K562 (cell line): ENCODE measurements at regions not wholly inside any gene's neighbourhood (a gene's known extent, or its start where the extent isn't known, plus 50 kb on each side); places are given as distances from the start of the nearest gene placed in this dataset.
A peak's percentile ranks its signal among the peaks of the same experiment; 100 is the strongest.

Source experiments
- ATAC-seq: fragments of 200-7000 bp; cut with Tn5 transposase; 3 replicates; pipeline ENCODE4 v1.9.1; 2020; ENCODE audit warnings: moderate library complexity
- BruUV-seq: library from RNA; stranded (reverse); fragments of 400-500 nt; replicated peaks from 2 replicates; lab custom pipeline; 2021; lab: Mats Ljungman, UMichigan
- CTCF ChIA-PET: fragments of 300-600 bp; formaldehyde crosslinking; extraction: SDS; loops from one replicate; lab custom pipeline; 2021; ENCODE audit warnings: low intra/inter-chr PET ratio; lab: Yijun Ruan, JAX
- POLR2A ChIA-PET: fragments of 300-600, 350-650 bp; sonication (Branson Sonifier 250); formaldehyde crosslinking; extraction: SDS; loops from one replicate; lab custom pipeline; 2021; ENCODE audit warnings: antibody characterized with exemption, inconsistent platforms; lab: Yijun Ruan, JAX
- DNase-seq, 4 experiments: peaks; one replicate each; pipeline versions ENCODE4 v3.0.0 to v3.0.0-alpha.2; 2011 to 2018; ENCODE audit warnings: low spot score in 3 of 4, mixed read lengths in 3 of 4; ENCODE audit errors: extremely low read depth in 1 of 4
- FAIRE-seq: peaks from 2 replicates; lab custom pipeline; 2011; peaks lifted over from hg19 to GRCh38; lab: Jason Lieb, UNC
- H2AFZ ChIP-seq: 2 replicates; pipeline ENCODE4 v1.6.0; 2011; ENCODE audit warnings: low read depth, low read length, control low read depth, inconsistent platforms
- H3K27ac ChIP-seq: fragments of 200-600 bp; 3 replicates; pipeline ENCODE4 v1.8.0; 2011; ENCODE audit warnings: low read depth, mild to moderate bottlenecking, control low read depth, inconsistent platforms, low read length, moderate library complexity, mixed read lengths; ENCODE audit errors: extremely low read depth
- H3K27me3 ChIP-seq, 2 experiments: fragments of 300-600 bp in 1 of 2; 2 replicates in 1 of 2; 3 replicates in 1 of 2; pipeline versions ENCODE4 v1.6.0 to v1.8.0; 2011; ENCODE audit warnings: inconsistent platforms in 2 of 2, low read length in 2 of 2, mild to moderate bottlenecking in 1 of 2, mixed read lengths in 1 of 2, moderate library complexity in 1 of 2; ENCODE audit not compliant: control insufficient read depth in 2 of 2, insufficient read depth in 2 of 2
- H3K36me3 ChIP-seq: fragments of 300-600 bp; 3 replicates; pipeline ENCODE4 v1.8.0; 2011; ENCODE audit warnings: mild to moderate bottlenecking, low read length, inconsistent platforms; ENCODE audit not compliant: control insufficient read depth, insufficient read depth
- H3K4me1 ChIP-seq, 2 experiments: fragments of 200-600 bp in 1 of 2; replicated peaks in 1 of 2; 2 replicates in 1 of 2; 3 replicates in 1 of 2; pipeline versions ENCODE4 v1.5.1 to v1.8.0; 2011; ENCODE audit warnings: inconsistent platforms in 2 of 2, low read length in 2 of 2, mild to moderate bottlenecking in 1 of 2, mixed read lengths in 1 of 2, moderate library complexity in 1 of 2; ENCODE audit not compliant: control insufficient read depth in 2 of 2, insufficient read depth in 2 of 2
- H3K4me2 ChIP-seq: 2 replicates; pipeline ENCODE4 v1.6.1; 2011; ENCODE audit warnings: low read length, control low read depth, inconsistent platforms, mixed read lengths; ENCODE audit not compliant: insufficient read depth
- H3K4me3 ChIP-seq: fragments of 200-600 bp; sonication (generic), shearing (Covaris generic); 2 replicates; pipeline ENCODE4 v1.5.1; 2016; ENCODE audit warnings: control low read depth, inconsistent platforms
- H3K79me2 ChIP-seq: fragments of 200-600 bp; 3 replicates; pipeline ENCODE4 v1.8.0; 2011; ENCODE audit warnings: low read length, inconsistent platforms; ENCODE audit not compliant: control insufficient read depth, insufficient read depth
- H3K9ac ChIP-seq, 2 experiments: 2 replicates each; pipeline versions ENCODE4 v1.6.0 to v1.6.1; 2011; ENCODE audit warnings: low read depth in 2 of 2, low read length in 2 of 2, control low read depth in 1 of 2, inconsistent platforms in 1 of 2, mild to moderate bottlenecking in 1 of 2, mixed read lengths in 1 of 2; ENCODE audit not compliant: insufficient read depth in 1 of 2
- H3K9me1 ChIP-seq: one replicate; pipeline ENCODE4 v1.6.0; 2011; ENCODE audit warnings: inconsistent platforms, mild to moderate bottlenecking, low read length, moderate library complexity; ENCODE audit not compliant: control insufficient read depth, insufficient read depth
- H3K9me3 ChIP-seq: replicated peaks from 2 replicates; pipeline ENCODE4 v1.5.1; 2011; ENCODE audit warnings: low read depth, low read length, inconsistent platforms; ENCODE audit not compliant: control insufficient read depth, insufficient read depth
- H4K20me1 ChIP-seq: replicated peaks from 2 replicates; pipeline ENCODE4 v1.6.1; 2011; ENCODE audit warnings: low read length, inconsistent platforms, mixed read lengths; ENCODE audit not compliant: control insufficient read depth, insufficient read depth
- ILF3 ChIP-seq: fragments of 450-650 bp; IDR thresholded peaks from 2 replicates; pipeline ENCODE4 v1.6.1; 2018; ENCODE audit warnings: antibody characterized with exemption, mild to moderate bottlenecking, moderate library complexity, borderline replicate concordance
- KAT7 ChIP-seq: sonication (generic); formaldehyde crosslinking; IDR thresholded peaks from 2 replicates; pipeline ENCODE4 v1.8.0; 2022; ENCODE audit warnings: missing genetic modification reagents, mild to moderate bottlenecking, borderline replicate concordance
- KDM1A ChIP-seq, 2 experiments: fragments of 450-650 bp; IDR thresholded peaks; 2 replicates each; pipeline ENCODE4 v1.6.1; 2016; ENCODE audit warnings: mild to moderate bottlenecking in 2 of 2
- NFIX ChIP-seq: fragments of 250-450 bp; sonication (Bioruptor Pico); IDR thresholded peaks from 2 replicates; pipeline ENCODE4 v1.4.0; 2020; ENCODE audit warnings: low read depth, mild to moderate bottlenecking, moderate library complexity
- POLR2A ChIP-seq: fragments of 450-650 bp; conservative IDR thresholded peaks from 2 replicates; pipeline ENCODE4 v1.6.1; 2016
- RAD21 ChIP-seq, 2 experiments: fragments of 250-450 bp in 1 of 2; fragments of 450-650 bp in 1 of 2; sonication (Bioruptor Pico) in 1 of 2; formaldehyde crosslinking in 1 of 2; IDR thresholded peaks in 1 of 2; conservative IDR thresholded peaks in 1 of 2; 2 replicates each; pipeline versions ENCODE4 v1.4.0 to v1.8.0; 2020 to 2022; ENCODE audit warnings: mild to moderate bottlenecking in 2 of 2, moderate library complexity in 1 of 2
- RBM39 ChIP-seq: fragments of 200-400 bp; formaldehyde crosslinking; optimal IDR thresholded peaks from 2 replicates; pipeline ENCODE3; 2018; ENCODE audit warnings: low read depth, low read length
- SMAD2 ChIP-seq: fragments of 150-350 bp; IDR thresholded peaks from 2 replicates; pipeline ENCODE4 v1.6.1; 2014; ENCODE audit warnings: low read depth, mild to moderate bottlenecking, low read length
- SMC3 ChIP-seq: conservative IDR thresholded peaks from 2 replicates; pipeline ENCODE4 v1.6.1; 2011; ENCODE audit warnings: low read depth, low read length, improper control_type of control experiment; ENCODE audit not compliant: insufficient read depth
- STAG1 ChIP-seq: sonication (generic); formaldehyde crosslinking; IDR thresholded peaks from 2 replicates; pipeline ENCODE4 v1.5.0; 2020; ENCODE audit warnings: missing genetic modification reagents, borderline replicate concordance
- STAT5A ChIP-seq: IDR thresholded peaks from 2 replicates; pipeline ENCODE4 v1.6.1; 2012; ENCODE audit warnings: low read length, inconsistent platforms, borderline replicate concordance
- TSHZ1 ChIP-seq: fragments of 250-450 bp; sonication (Bioruptor Pico); IDR thresholded peaks from 2 replicates; pipeline ENCODE4 v1.4.0; 2020; ENCODE audit warnings: mild to moderate bottlenecking, moderate library complexity
- WGBS: fragments of 100-300 bp; shearing (Covaris generic); methylation state at CpG from one replicate; pipeline ENCODE4 v1.1.6; 2016; ENCODE audit warnings: low coverage, mixed read lengths; ENCODE audit not compliant: insufficient coverage; ENCODE audit errors: missing lambda C conversion rate; 5-methylcytosine and 5-hydroxymethylcytosine counted together
- in situ Hi-C: fragments of 300-500 bp; cut with MboI; formaldehyde crosslinking; loops from 4 replicates; pipeline ENCODE4 v1.15.0; 2018; ENCODE audit warnings: inconsistent platforms, mixed read lengths
- intact Hi-C: fragments of 100-400 bp; cut with micrococcal nuclease; formaldehyde crosslinking; loops from 2 replicates; pipeline ENCODE4 v1.14.2; 2022
- TF ChIP-seq, protein P1 (sequence below): fragments of 450-650 bp; IDR thresholded peaks from 2 replicates; pipeline ENCODE4 v1.6.1; 2018; ENCODE audit warnings: mild to moderate bottlenecking, low read depth; ENCODE audit not compliant: partially characterized antibody

DNA sequence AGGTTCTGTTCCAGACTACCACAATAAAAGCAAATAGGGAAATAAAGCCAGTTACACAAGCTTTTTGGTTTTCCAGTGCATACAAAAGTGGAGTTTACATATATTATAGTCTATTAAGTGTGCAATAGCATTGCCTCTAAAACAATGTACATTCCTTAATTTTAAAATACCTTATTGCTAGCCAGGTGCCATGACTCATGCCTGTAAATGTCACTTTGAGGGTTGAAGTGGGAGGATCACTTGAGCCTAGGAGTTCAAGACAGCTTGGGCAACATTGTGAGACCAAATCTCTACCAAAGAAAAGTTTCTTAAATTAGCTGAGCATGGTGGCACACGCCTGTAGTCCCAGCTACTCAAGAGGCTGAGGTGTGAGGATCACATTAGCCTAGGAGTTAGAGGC is 52.9 kb upstream of the IMP4 start (continued):
- TF ChIP-seq RBM39 (no peak), STAT5A (no peak)

DNA sequence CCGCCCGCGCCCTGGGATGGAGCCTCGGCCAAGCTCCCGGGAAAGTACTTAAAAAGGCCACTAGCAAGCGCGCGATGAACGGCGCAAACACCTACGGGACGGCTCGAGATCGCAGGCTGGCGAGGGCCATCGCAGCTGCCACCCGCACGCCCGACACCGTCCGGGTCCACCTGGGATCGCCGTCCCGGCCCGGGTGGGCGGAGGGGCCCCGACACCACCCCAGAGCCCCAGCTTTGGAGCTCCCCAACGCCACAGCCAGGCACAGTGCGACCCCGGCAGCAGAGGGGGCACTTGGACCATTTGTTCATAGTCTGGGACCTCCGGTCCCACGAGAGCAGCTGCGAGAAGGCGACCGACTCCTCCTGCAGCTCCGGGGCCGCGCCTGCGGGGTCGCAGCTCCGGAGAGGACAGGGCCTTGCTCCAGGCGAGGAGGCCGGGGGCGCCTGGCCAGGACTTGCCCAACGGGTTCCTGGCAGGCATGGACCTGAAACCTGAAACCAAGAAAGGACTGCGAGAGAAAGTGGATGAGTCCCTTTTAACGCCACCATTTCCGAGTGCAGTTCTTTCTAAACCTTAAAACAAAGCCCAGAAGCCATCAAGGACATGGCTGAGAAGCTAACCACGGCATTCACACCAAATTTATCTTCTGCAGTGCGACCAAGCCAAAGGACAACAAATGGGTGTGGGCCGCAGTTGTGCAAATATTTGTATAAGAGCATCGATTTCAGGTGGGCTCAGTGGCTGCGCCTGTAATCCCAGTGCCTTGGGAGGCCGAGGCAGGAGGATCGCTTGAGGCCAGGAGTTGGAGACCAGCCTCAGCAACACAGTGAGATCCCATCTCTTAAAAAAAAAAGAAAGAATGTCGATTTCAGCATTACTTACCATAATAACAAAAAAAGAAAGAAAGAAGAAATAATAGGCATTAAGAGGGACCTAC is 54.0 kb upstream of the IMP4 start:
- Histone ChIP-seq H4K20me1 (no peaks in the 10 kb centered on the region), H3K27ac (no peak overlapping the region), H3K9ac (0 out of 4 replicates have a peak overlapping the region, but pooled peaks of 1 of the 2 experiments have one; percentile 22), H3K9me1 (no peaks in the 10 kb centered on the region), H3K36me3 (no peaks in the 10 kb centered on the region), H3K27me3 (peaks cover 26 to 37% of the 10 kb centered on the region in 2 experiments), H3K4me1 (peaks cover 0 to 18% of the 10 kb centered on the region in 2 experiments; a peak in 2 of 5 replicates), H3K79me2 (no peaks in the 10 kb centered on the region), H3K4me3 (0 out of 2 replicates have a peak overlapping the region, but pooled peaks have one; percentile 9), H2AFZ (0 out of 2 replicates have a peak overlapping the region, but pooled peaks have one; percentile 33), H3K9me3 (no peaks in the 10 kb centered on the region), H3K4me2 (peak overlapping the region; percentile 39)
- FAIRE-seq = no peak
- DNase-seq = peak; percentile 51 to 64 (median 56)
- intact Hi-C loops (loop anchor here (1.0 kb wide), 1 partner anchor 44 kb away; no protein-coding TSS in a partner anchor), in situ Hi-C loops (no loop called here)
- no TSS peak for BruUV-seq
- 9% methylated on average over 49 of the region's 56 CpGs for WGBS
- ChIA-PET POLR2A (interaction anchor here (0.7 kb wide), 1 partner anchor 82 kb away, joined by 3 read pairs; no protein-coding TSS in a partner anchor), CTCF (interaction anchor here (0.8 kb wide), 1 partner anchor 55 kb away, joined by 4 read pairs; no protein-coding TSS in a partner anchor)
- ATAC-seq = peak; percentile 88
- peak in 1 of 2 experiments; percentile 48; a peak in 2 of 4 replicates for TF ChIP-seq RAD21 (CRISPR knock-in tag; conservative IDR thresholded peaks at IDR 0.05 in 1 of 2, IDR thresholded peaks at IDR 0.05 in 1 of 2)
- peak; percentile 34; the same call in 1 of the 2 replicates for TF ChIP-seq STAG1 (CRISPR knock-in tag)
- TF ChIP-seq KDM1A (IDR thresholded peaks at IDR 0.05) = no peak
- no peak for TF ChIP-seq POLR2A
- no peak for TF ChIP-seq KAT7 (CRISPR knock-in tag)
- TF ChIP-seq, protein P1, sequence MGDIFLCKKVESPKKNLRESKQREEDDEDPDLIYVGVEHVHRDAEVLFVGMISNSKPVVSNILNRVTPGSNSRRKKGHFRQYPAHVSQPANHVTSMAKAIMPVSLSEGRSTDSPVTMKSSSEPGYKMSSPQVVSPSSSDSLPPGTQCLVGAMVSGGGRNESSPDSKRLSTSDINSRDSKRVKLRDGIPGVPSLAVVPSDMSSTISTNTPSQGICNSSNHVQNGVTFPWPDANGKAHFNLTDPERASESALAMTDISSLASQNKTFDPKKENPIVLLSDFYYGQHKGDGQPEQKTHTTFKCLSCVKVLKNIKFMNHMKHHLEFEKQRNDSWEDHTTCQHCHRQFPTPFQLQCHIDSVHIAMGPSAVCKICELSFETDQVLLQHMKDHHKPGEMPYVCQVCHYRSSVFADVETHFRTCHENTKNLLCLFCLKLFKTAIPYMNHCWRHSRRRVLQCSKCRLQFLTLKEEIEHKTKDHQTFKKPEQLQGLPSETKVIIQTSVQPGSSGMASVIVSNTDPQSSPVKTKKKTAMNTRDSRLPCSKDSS = no peak
- no peak for TF ChIP-seq TSHZ1 (CRISPR knock-in tag)
- no peak for TF ChIP-seq SMAD2
- no peak for TF ChIP-seq ILF3
- 0 out of 2 replicates have a peak, but pooled peaks have one; percentile 28 for TF ChIP-seq SMC3
- no peak for TF ChIP-seq NFIX (CRISPR knock-in tag)
